Memory B cell (primary cell): ENCODE measurements at regions not wholly inside any gene's neighbourhood (a gene's known extent, or its start where the extent isn't known, plus 50 kb on each side); places are given as distances from the start of the nearest gene placed in this dataset.

Source experiments
- ATAC-seq: fragments of 150-1000 bp; cut with Tn5 transposase; 2 replicates; pipeline ENCODE4 v1.10.0; 2021; ENCODE audit warnings: low read depth, mild to moderate bottlenecking, moderate library complexity
- DNase-seq, 2 donors: peaks; one replicate each; pipeline ENCODE4 v3.0.0; 2022; ENCODE audit warnings: low spot score in 2 of 2
- H3K27ac Mint-ChIP-seq: one replicate; pipeline ENCODE4 v1.8.0; 2022; ENCODE audit warnings: mild to moderate bottlenecking, moderate library complexity, mixed read lengths
- H3K27me3 Mint-ChIP-seq: one replicate; pipeline ENCODE4 v1.8.0; 2022; ENCODE audit warnings: mixed read lengths
- H3K36me3 Mint-ChIP-seq: one replicate; pipeline ENCODE4 v1.8.0; 2022; ENCODE audit warnings: mild to moderate bottlenecking, mixed read lengths
- H3K4me1 Mint-ChIP-seq: one replicate; pipeline ENCODE4 v1.8.0; 2022; ENCODE audit warnings: mixed read lengths
- H3K4me3 Mint-ChIP-seq: one replicate; pipeline ENCODE4 v1.8.0; 2022; ENCODE audit warnings: mild to moderate bottlenecking, moderate library complexity, mixed read lengths
- H3K9me3 Mint-ChIP-seq: one replicate; pipeline ENCODE4 v1.8.0; 2022; ENCODE audit warnings: mixed read lengths

- Mint-ChIP-seq H3K27ac (no peak overlapping the region), H3K9me3 (no peaks in the 10 kb centered on the region), H3K4me3 (no peak overlapping the region), H3K27me3 (peaks cover 5% of the 10 kb centered on the region), H3K4me1 (peaks cover 2% of the 10 kb centered on the region), H3K36me3 (no peaks in the 10 kb centered on the region)
- no peak for DNase-seq
- ATAC-seq, result no peak
Observed at GRCh38 chr3:40593351-40593750, 68.6 kb downstream of the ZNF621 start.

GRCh38 chr3:40597441-40597840 lies 72.7 kb downstream of the ZNF621 start:
- ATAC-seq (no peak), DNase-seq (no peak)
- H3K27me3 Mint-ChIP-seq, result peaks cover 6% of the 10 kb centered on the region
- peaks cover 14% of the 10 kb centered on the region for H3K4me1 Mint-ChIP-seq
- peaks cover 2% of the 10 kb centered on the region for H3K9me3 Mint-ChIP-seq
- no peak overlapping the region for H3K27ac Mint-ChIP-seq
- no peak overlapping the region for H3K4me3 Mint-ChIP-seq
- H3K36me3 Mint-ChIP-seq, result no peaks in the 10 kb centered on the region

GRCh38 chr3:40598338-40598737 lies 73.6 kb downstream of the ZNF621 start:
- ATAC-seq, result no peak
- H3K27ac Mint-ChIP-seq, result no peak overlapping the region
- H3K4me1 Mint-ChIP-seq, result peaks cover 14% of the 10 kb centered on the region
- DNase-seq, result no peak
- H3K9me3 Mint-ChIP-seq, result peaks cover 2% of the 10 kb centered on the region
- H3K4me3 Mint-ChIP-seq, result no peak overlapping the region
- peaks cover 6% of the 10 kb centered on the region for H3K27me3 Mint-ChIP-seq
- no peaks in the 10 kb centered on the region for H3K36me3 Mint-ChIP-seq

- Mint-ChIP-seq H3K4me1 (peaks cover 14% of the 10 kb centered on the region), H3K9me3 (peaks cover 2% of the 10 kb centered on the region), H3K4me3 (no peak overlapping the region), H3K27ac (no peak overlapping the region), H3K27me3 (peaks cover 8% of the 10 kb centered on the region), H3K36me3 (no peaks in the 10 kb centered on the region)
- no peak for ATAC-seq
- no peak for DNase-seq
Observed at GRCh38 chr3:40598962-40599361, 74.2 kb downstream of the ZNF621 start.

- ATAC-seq, result no peak
- H3K36me3 Mint-ChIP-seq, result no peaks in the 10 kb centered on the region
- peaks cover 7% of the 10 kb centered on the region for H3K27me3 Mint-ChIP-seq
- DNase-seq, result no peak
- no peak overlapping the region for H3K4me3 Mint-ChIP-seq
- peaks cover 2% of the 10 kb centered on the region for H3K9me3 Mint-ChIP-seq
- no peak overlapping the region for H3K27ac Mint-ChIP-seq
- H3K4me1 Mint-ChIP-seq, result peaks cover 12% of the 10 kb centered on the region
Observed at GRCh38 chr3:40602778-40603385, 78.1 kb downstream of the ZNF621 start.

GRCh38 chr3:40605960-40606359 lies 81.2 kb downstream of the ZNF621 start:
- H3K27ac Mint-ChIP-seq, result no peak overlapping the region
- H3K36me3 Mint-ChIP-seq, result no peaks in the 10 kb centered on the region
- no peak overlapping the region for H3K4me3 Mint-ChIP-seq
- H3K4me1 Mint-ChIP-seq, result peaks cover 2% of the 10 kb centered on the region
- peaks cover 2% of the 10 kb centered on the region for H3K9me3 Mint-ChIP-seq
- no peak for ATAC-seq
- H3K27me3 Mint-ChIP-seq, result peaks cover 7% of the 10 kb centered on the region
- DNase-seq, result no peak

GRCh38 chr3:40608091-40608490 lies 83.3 kb downstream of the ZNF621 start:
- H3K4me3 Mint-ChIP-seq, result no peak overlapping the region
- peaks cover 7% of the 10 kb centered on the region for H3K27me3 Mint-ChIP-seq
- no peaks in the 10 kb centered on the region for H3K9me3 Mint-ChIP-seq
- peaks cover 9% of the 10 kb centered on the region for H3K4me1 Mint-ChIP-seq
- ATAC-seq (no peak), DNase-seq (no peak)
- H3K36me3 Mint-ChIP-seq, result no peaks in the 10 kb centered on the region
- no peak overlapping the region for H3K27ac Mint-ChIP-seq

- Mint-ChIP-seq H3K27ac (no peak overlapping the region), H3K36me3 (peaks cover 3% of the 10 kb centered on the region), H3K4me1 (peaks cover 20% of the 10 kb centered on the region), H3K27me3 (peaks cover 13% of the 10 kb centered on the region), H3K4me3 (no peak overlapping the region), H3K9me3 (no peaks in the 10 kb centered on the region)
- ATAC-seq (no peak), DNase-seq (no peak)
Observed at GRCh38 chr3:40613306-40613705, 88.5 kb downstream of the ZNF621 start.

- ATAC-seq, result peak; percentile 54
- peaks cover 3% of the 10 kb centered on the region for H3K36me3 Mint-ChIP-seq
- peaks cover 26% of the 10 kb centered on the region for H3K4me1 Mint-ChIP-seq
- H3K4me3 Mint-ChIP-seq, result peak overlapping the region; percentile 46
- DNase-seq, result no peak
- H3K27me3 Mint-ChIP-seq, result peaks cover 13% of the 10 kb centered on the region
- H3K27ac Mint-ChIP-seq, result no peak overlapping the region
- no peaks in the 10 kb centered on the region for H3K9me3 Mint-ChIP-seq
Observed at GRCh38 chr3:40615110-40615915, 90.6 kb downstream of the ZNF621 start.

GRCh38 chr3:40615918-40616819 lies 91.4 kb downstream of the ZNF621 start:
- H3K27me3 Mint-ChIP-seq, result peaks cover 13% of the 10 kb centered on the region
- peak overlapping the region; percentile 46 for H3K4me3 Mint-ChIP-seq
- H3K4me1 Mint-ChIP-seq, result peaks cover 29% of the 10 kb centered on the region
- H3K9me3 Mint-ChIP-seq, result no peaks in the 10 kb centered on the region
- H3K36me3 Mint-ChIP-seq, result peaks cover 3% of the 10 kb centered on the region
- no peak overlapping the region for H3K27ac Mint-ChIP-seq
- DNase-seq (no peak), ATAC-seq (no peak)

- ATAC-seq (no peak), DNase-seq (no peak)
- H3K4me3 Mint-ChIP-seq, result no peak overlapping the region
- no peaks in the 10 kb centered on the region for H3K9me3 Mint-ChIP-seq
- peaks cover 3% of the 10 kb centered on the region for H3K36me3 Mint-ChIP-seq
- no peak overlapping the region for H3K27ac Mint-ChIP-seq
- peaks cover 32% of the 10 kb centered on the region for H3K4me1 Mint-ChIP-seq
- H3K27me3 Mint-ChIP-seq, result peaks cover 13% of the 10 kb centered on the region
Observed at GRCh38 chr3:40617084-40617483, 92.3 kb downstream of the ZNF621 start.

- peaks cover 28% of the 10 kb centered on the region for H3K4me1 Mint-ChIP-seq
- H3K27me3 Mint-ChIP-seq, result peaks cover 13% of the 10 kb centered on the region
- H3K9me3 Mint-ChIP-seq, result no peaks in the 10 kb centered on the region
- H3K4me3 Mint-ChIP-seq, result no peak overlapping the region
- H3K27ac Mint-ChIP-seq, result no peak overlapping the region
- H3K36me3 Mint-ChIP-seq, result peaks cover 3% of the 10 kb centered on the region
- ATAC-seq (peak; percentile 46), DNase-seq (no peak)
Observed at GRCh38 chr3:40618158-40618557, 93.4 kb downstream of the ZNF621 start.

- Mint-ChIP-seq H3K4me1 (peaks cover 27% of the 10 kb centered on the region), H3K4me3 (no peak overlapping the region), H3K27me3 (peaks cover 9% of the 10 kb centered on the region), H3K27ac (no peak overlapping the region), H3K9me3 (no peaks in the 10 kb centered on the region), H3K36me3 (no peaks in the 10 kb centered on the region)
- ATAC-seq (no peak), DNase-seq (no peak)
Observed at GRCh38 chr3:40620151-40620550, 95.4 kb downstream of the ZNF621 start.

GRCh38 chr3:40621252-40621651 lies 96.5 kb downstream of the ZNF621 start:
- Mint-ChIP-seq H3K36me3 (peaks cover 5% of the 10 kb centered on the region), H3K27ac (no peak overlapping the region), H3K9me3 (peaks cover 5% of the 10 kb centered on the region), H3K27me3 (peaks cover 2% of the 10 kb centered on the region), H3K4me3 (no peak overlapping the region), H3K4me1 (peaks cover 26% of the 10 kb centered on the region)
- ATAC-seq, result no peak
- DNase-seq, result no peak
